WTC11 (cell line): ENCODE measurements at regions not wholly inside any gene's neighbourhood (a gene's known extent, or its start where the extent isn't known, plus 50 kb on each side); places are given as distances from the start of the nearest gene placed in this dataset.

ENCODE experiments used
- ATAC-seq: fragments of 200-7000 bp; cut with Tn5 transposase; 2 replicates; pipeline ENCODE4 v1.10.0; 2021; ENCODE audit warnings: mild to moderate bottlenecking, moderate library complexity
- CTCF ChIA-PET: fragments of 300-600 bp; sonication (Branson Sonifier 250); formaldehyde crosslinking; loops from one replicate; lab custom pipeline; 2021; ENCODE audit warnings: antibody characterized with exemption; lab: Charles Lee
- POLR2A ChIA-PET: fragments of 350-600 bp; sonication (Branson Sonifier 250); formaldehyde crosslinking; loops from one replicate; lab custom pipeline; 2021; ENCODE audit warnings: antibody characterized with exemption; lab: Charles Lee
- DNase-seq: peaks from one replicate; pipeline ENCODE4 v3.0.0; 2021; ENCODE audit warnings: low spot score
- H3K27ac Mint-ChIP-seq: 2 replicates; pipeline ENCODE4 v1.8.0; 2021; ENCODE audit warnings: mixed read lengths
- H3K27me3 Mint-ChIP-seq: 2 replicates; pipeline ENCODE4 v1.8.0; 2021; ENCODE audit warnings: low read depth, mild to moderate bottlenecking, moderate library complexity, mixed read lengths
- H3K36me3 Mint-ChIP-seq: 2 replicates; pipeline ENCODE4 v1.8.0; 2021; ENCODE audit warnings: mixed read lengths
- H3K4me1 Mint-ChIP-seq: 2 replicates; pipeline ENCODE4 v1.8.0; 2022; ENCODE audit warnings: mixed read lengths
- H3K4me3 Mint-ChIP-seq: 2 replicates; pipeline ENCODE4 v1.8.0; 2021; ENCODE audit warnings: mild to moderate bottlenecking, moderate library complexity, mixed read lengths
- H3K9me3 Mint-ChIP-seq: 2 replicates; pipeline ENCODE4 v1.8.0; 2021; ENCODE audit warnings: mixed read lengths
- CBFB ChIP-seq: sonication (generic); formaldehyde crosslinking; IDR thresholded peaks from 2 replicates; pipeline ENCODE4 v1.8.1; 2022; ENCODE audit warnings: mild to moderate bottlenecking, low read depth, missing genetic modification reagents
- NFE2L1 ChIP-seq: sonication (generic); formaldehyde crosslinking; IDR thresholded peaks from 2 replicates; pipeline ENCODE4 v1.8.1; 2023; ENCODE audit warnings: missing genetic modification reagents
- OVOL2 ChIP-seq: fragments of 250-450 bp; sonication (Bioruptor Pico); IDR thresholded peaks from 2 replicates; pipeline ENCODE4 v1.9.0; 2021; ENCODE audit warnings: mild to moderate bottlenecking, borderline replicate concordance
- SMAD3 ChIP-seq: sonication (generic); formaldehyde crosslinking; IDR thresholded peaks from 2 replicates; pipeline ENCODE4 v1.8.0; 2022; ENCODE audit warnings: missing genetic modification reagents, mild to moderate bottlenecking, borderline replicate concordance
- TF ChIP-seq, protein P1 (sequence below): sonication (generic); formaldehyde crosslinking; IDR thresholded peaks from 2 replicates; pipeline ENCODE4 v1.8.1; 2023; ENCODE audit warnings: mild to moderate bottlenecking, missing genetic modification reagents, moderate library complexity
- TF ChIP-seq, protein P2 (sequence below): sonication (generic); formaldehyde crosslinking; IDR thresholded peaks from 2 replicates; pipeline ENCODE4 v1.8.1; 2022; ENCODE audit warnings: mild to moderate bottlenecking, missing genetic modification reagents, moderate library complexity, borderline replicate concordance
- TF ChIP-seq, protein P3 (sequence below): fragments of 250-450 bp; sonication (Bioruptor Pico); IDR thresholded peaks from 2 replicates; pipeline ENCODE4 v1.8.0; 2021; ENCODE audit warnings: mild to moderate bottlenecking
- TF ChIP-seq, protein P4 (sequence below): sonication (generic); formaldehyde crosslinking; IDR thresholded peaks from 2 replicates; pipeline ENCODE4 v1.8.0; 2022; ENCODE audit warnings: mild to moderate bottlenecking, missing genetic modification reagents
- TF ChIP-seq, protein P5 (sequence below): sonication (generic); formaldehyde crosslinking; IDR thresholded peaks from 2 replicates; pipeline ENCODE4 v1.8.1; 2022; ENCODE audit warnings: low read depth, missing genetic modification reagents, borderline replicate concordance
- TF ChIP-seq, protein P6 (sequence below): sonication (generic); formaldehyde crosslinking; IDR thresholded peaks from 2 replicates; pipeline ENCODE4 v1.8.1; 2023; ENCODE audit warnings: mild to moderate bottlenecking, missing genetic modification reagents
- TF ChIP-seq, protein P7 (sequence below): sonication (generic); formaldehyde crosslinking; IDR thresholded peaks from 2 replicates; pipeline ENCODE4 v1.8.0; 2023; ENCODE audit warnings: missing genetic modification reagents
- TF ChIP-seq, protein P8 (sequence below): sonication (generic); formaldehyde crosslinking; IDR thresholded peaks from 2 replicates; pipeline ENCODE4 v1.8.0; 2022; ENCODE audit warnings: mild to moderate bottlenecking, missing genetic modification reagents
- TF ChIP-seq, protein P9 (sequence below): sonication (generic); formaldehyde crosslinking; IDR thresholded peaks from 2 replicates; pipeline ENCODE4 v1.8.1; 2023; ENCODE audit warnings: mild to moderate bottlenecking, moderate library complexity, missing genetic modification reagents
- TF ChIP-seq, protein P10 (sequence below): sonication (generic); formaldehyde crosslinking; IDR thresholded peaks from 2 replicates; pipeline ENCODE4 v1.8.1; 2023; ENCODE audit warnings: mild to moderate bottlenecking, missing genetic modification reagents, moderate library complexity
- TF ChIP-seq, protein P11 (sequence below): sonication (generic); formaldehyde crosslinking; IDR thresholded peaks from 2 replicates; pipeline ENCODE4 v1.8.0; 2023; ENCODE audit warnings: mild to moderate bottlenecking, missing genetic modification reagents

DNA sequence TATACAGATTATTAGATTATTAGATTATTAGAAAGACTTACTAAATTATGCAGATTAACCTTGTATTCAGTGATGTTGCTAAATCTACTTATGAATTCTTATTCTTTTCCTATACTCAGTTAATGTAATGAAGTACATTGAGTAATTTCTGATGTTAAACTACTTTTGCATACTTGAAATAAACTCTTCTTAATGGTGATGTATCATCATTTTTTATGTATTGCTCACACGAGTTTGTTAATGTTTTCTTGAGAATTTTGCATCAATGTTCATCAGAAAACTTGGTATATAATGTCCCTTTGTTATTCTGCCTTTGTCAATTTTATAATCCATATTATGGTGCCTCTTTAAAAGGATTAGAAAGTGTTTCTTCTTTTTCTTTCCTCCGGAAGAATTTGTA, 163.2 kb upstream of the COL8A1 start:
- CTCF ChIA-PET = no interaction called here
- Mint-ChIP-seq H3K4me1 (peaks cover 7% of the 10 kb centered on the region), H3K27ac (no peak overlapping the region), H3K36me3 (peaks cover 15% of the 10 kb centered on the region), H3K9me3 (peaks cover 24% of the 10 kb centered on the region), H3K4me3 (no peak overlapping the region), H3K27me3 (no peaks in the 10 kb centered on the region)
- POLR2A ChIA-PET = no interaction called here
- TF ChIP-seq, protein P1, sequence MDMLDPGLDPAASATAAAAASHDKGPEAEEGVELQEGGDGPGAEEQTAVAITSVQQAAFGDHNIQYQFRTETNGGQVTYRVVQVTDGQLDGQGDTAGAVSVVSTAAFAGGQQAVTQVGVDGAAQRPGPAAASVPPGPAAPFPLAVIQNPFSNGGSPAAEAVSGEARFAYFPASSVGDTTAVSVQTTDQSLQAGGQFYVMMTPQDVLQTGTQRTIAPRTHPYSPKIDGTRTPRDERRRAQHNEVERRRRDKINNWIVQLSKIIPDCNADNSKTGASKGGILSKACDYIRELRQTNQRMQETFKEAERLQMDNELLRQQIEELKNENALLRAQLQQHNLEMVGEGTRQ = no peak
- TF ChIP-seq, protein P2, sequence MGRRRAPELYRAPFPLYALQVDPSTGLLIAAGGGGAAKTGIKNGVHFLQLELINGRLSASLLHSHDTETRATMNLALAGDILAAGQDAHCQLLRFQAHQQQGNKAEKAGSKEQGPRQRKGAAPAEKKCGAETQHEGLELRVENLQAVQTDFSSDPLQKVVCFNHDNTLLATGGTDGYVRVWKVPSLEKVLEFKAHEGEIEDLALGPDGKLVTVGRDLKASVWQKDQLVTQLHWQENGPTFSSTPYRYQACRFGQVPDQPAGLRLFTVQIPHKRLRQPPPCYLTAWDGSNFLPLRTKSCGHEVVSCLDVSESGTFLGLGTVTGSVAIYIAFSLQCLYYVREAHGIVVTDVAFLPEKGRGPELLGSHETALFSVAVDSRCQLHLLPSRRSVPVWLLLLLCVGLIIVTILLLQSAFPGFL = no peak
- TF ChIP-seq, protein P3, sequence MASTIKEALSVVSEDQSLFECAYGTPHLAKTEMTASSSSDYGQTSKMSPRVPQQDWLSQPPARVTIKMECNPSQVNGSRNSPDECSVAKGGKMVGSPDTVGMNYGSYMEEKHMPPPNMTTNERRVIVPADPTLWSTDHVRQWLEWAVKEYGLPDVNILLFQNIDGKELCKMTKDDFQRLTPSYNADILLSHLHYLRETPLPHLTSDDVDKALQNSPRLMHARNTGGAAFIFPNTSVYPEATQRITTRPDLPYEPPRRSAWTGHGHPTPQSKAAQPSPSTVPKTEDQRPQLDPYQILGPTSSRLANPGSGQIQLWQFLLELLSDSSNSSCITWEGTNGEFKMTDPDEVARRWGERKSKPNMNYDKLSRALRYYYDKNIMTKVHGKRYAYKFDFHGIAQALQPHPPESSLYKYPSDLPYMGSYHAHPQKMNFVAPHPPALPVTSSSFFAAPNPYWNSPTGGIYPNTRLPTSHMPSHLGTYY (CRISPR knock-in tag) = no peak
- TF ChIP-seq, protein P4, sequence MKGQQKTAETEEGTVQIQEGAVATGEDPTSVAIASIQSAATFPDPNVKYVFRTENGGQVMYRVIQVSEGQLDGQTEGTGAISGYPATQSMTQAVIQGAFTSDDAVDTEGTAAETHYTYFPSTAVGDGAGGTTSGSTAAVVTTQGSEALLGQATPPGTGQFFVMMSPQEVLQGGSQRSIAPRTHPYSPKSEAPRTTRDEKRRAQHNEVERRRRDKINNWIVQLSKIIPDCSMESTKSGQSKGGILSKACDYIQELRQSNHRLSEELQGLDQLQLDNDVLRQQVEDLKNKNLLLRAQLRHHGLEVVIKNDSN (CRISPR knock-in tag) = no peak
- TF ChIP-seq, protein P5, sequence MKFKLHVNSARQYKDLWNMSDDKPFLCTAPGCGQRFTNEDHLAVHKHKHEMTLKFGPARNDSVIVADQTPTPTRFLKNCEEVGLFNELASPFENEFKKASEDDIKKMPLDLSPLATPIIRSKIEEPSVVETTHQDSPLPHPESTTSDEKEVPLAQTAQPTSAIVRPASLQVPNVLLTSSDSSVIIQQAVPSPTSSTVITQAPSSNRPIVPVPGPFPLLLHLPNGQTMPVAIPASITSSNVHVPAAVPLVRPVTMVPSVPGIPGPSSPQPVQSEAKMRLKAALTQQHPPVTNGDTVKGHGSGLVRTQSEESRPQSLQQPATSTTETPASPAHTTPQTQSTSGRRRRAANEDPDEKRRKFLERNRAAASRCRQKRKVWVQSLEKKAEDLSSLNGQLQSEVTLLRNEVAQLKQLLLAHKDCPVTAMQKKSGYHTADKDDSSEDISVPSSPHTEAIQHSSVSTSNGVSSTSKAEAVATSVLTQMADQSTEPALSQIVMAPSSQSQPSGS (CRISPR knock-in tag) = no peak
- TF ChIP-seq, protein P6, sequence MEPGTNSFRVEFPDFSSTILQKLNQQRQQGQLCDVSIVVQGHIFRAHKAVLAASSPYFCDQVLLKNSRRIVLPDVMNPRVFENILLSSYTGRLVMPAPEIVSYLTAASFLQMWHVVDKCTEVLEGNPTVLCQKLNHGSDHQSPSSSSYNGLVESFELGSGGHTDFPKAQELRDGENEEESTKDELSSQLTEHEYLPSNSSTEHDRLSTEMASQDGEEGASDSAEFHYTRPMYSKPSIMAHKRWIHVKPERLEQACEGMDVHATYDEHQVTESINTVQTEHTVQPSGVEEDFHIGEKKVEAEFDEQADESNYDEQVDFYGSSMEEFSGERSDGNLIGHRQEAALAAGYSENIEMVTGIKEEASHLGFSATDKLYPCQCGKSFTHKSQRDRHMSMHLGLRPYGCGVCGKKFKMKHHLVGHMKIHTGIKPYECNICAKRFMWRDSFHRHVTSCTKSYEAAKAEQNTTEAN = no peak
- TF ChIP-seq, protein P7, sequence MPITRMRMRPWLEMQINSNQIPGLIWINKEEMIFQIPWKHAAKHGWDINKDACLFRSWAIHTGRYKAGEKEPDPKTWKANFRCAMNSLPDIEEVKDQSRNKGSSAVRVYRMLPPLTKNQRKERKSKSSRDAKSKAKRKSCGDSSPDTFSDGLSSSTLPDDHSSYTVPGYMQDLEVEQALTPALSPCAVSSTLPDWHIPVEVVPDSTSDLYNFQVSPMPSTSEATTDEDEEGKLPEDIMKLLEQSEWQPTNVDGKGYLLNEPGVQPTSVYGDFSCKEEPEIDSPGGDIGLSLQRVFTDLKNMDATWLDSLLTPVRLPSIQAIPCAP = no peak
- TF ChIP-seq, protein P8, sequence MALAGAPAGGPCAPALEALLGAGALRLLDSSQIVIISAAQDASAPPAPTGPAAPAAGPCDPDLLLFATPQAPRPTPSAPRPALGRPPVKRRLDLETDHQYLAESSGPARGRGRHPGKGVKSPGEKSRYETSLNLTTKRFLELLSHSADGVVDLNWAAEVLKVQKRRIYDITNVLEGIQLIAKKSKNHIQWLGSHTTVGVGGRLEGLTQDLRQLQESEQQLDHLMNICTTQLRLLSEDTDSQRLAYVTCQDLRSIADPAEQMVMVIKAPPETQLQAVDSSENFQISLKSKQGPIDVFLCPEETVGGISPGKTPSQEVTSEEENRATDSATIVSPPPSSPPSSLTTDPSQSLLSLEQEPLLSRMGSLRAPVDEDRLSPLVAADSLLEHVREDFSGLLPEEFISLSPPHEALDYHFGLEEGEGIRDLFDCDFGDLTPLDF (CRISPR knock-in tag) = no peak
- no peak for TF ChIP-seq OVOL2 (CRISPR knock-in tag)
- DNase-seq (no peak), ATAC-seq (no peak)

DNA sequence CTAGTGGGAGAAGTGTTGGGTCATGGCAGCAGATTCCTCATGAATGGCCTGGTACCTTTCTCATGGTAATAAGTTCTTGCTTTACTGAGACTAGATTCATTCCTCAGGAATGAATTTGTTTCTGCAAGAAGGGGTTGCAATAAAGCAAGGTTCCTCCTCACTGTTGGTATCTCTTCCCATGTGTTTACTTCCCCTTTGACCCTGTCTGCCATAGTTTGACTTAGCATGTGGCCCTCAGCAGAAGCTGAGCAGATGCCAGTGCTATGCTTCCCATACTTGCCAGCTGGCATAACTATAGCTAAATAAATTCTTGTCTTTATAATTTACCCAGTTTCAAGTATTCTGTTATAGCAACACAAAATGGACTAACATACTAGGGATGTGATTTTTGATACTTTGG, 163.6 kb upstream of the COL8A1 start:
- ChIA-PET POLR2A (no interaction called here), CTCF (no interaction called here)
- no peak overlapping the region for H3K27ac Mint-ChIP-seq
- DNase-seq (no peak), ATAC-seq (no peak)
- TF ChIP-seq NFE2L1 = no peak
- H3K36me3 Mint-ChIP-seq = peaks cover 15% of the 10 kb centered on the region
- H3K4me1 Mint-ChIP-seq = peaks cover 7% of the 10 kb centered on the region
- H3K27me3 Mint-ChIP-seq = no peaks in the 10 kb centered on the region
- H3K4me3 Mint-ChIP-seq = no peak overlapping the region
- H3K9me3 Mint-ChIP-seq = peaks cover 24% of the 10 kb centered on the region

DNA sequence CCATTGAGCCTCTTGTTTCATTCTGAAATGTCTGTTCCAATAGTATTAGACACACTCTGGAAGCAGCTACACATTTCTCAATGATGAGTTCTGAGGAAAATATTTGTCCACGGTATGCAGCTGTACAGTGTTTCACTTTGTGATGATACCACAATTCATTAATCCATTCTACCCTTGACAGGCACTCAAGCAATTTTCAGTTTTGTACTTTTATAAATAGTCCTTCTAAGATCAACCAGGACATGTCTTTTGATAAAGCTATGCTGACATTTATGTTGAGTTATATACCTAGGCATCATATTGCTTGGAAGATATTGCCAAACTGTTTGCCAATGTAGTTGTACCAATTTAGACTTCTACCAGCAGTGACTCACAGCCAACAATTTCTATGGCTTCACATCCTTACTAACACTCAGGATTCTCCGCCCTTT, 165.1 kb upstream of the COL8A1 start:
- ATAC-seq = no peak
- Mint-ChIP-seq H3K4me1 (no peaks in the 10 kb centered on the region; the same call in 1 of the 2 replicates), H3K9me3 (peaks cover 18% of the 10 kb centered on the region), H3K36me3 (peaks cover 13% of the 10 kb centered on the region), H3K27me3 (no peaks in the 10 kb centered on the region), H3K4me3 (no peak overlapping the region), H3K27ac (no peak overlapping the region)
- POLR2A ChIA-PET = no interaction called here
- TF ChIP-seq SMAD3 (no peak), CBFB (CRISPR knock-in tag) (no peak)
- TF ChIP-seq, protein P9, sequence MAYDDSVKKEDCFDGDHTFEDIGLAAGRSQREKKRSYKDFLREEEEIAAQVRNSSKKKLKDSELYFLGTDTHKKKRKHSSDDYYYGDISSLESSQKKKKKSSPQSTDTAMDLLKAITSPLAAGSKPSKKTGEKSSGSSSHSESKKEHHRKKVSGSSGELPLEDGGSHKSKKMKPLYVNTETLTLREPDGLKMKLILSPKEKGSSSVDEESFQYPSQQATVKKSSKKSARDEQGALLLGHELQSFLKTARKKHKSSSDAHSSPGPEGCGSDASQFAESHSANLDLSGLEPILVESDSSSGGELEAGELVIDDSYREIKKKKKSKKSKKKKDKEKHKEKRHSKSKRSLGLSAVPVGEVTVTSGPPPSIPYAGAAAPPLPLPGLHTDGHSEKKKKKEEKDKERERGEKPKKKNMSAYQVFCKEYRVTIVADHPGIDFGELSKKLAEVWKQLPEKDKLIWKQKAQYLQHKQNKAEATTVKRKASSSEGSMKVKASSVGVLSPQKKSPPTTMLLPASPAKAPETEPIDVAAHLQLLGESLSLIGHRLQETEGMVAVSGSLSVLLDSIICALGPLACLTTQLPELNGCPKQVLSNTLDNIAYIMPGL (CRISPR knock-in tag) = no peak
- TF ChIP-seq, protein P10, sequence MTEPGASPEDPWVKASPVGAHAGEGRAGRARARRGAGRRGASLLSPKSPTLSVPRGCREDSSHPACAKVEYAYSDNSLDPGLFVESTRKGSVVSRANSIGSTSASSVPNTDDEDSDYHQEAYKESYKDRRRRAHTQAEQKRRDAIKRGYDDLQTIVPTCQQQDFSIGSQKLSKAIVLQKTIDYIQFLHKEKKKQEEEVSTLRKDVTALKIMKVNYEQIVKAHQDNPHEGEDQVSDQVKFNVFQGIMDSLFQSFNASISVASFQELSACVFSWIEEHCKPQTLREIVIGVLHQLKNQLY = no peak
- TF ChIP-seq, protein P11, sequence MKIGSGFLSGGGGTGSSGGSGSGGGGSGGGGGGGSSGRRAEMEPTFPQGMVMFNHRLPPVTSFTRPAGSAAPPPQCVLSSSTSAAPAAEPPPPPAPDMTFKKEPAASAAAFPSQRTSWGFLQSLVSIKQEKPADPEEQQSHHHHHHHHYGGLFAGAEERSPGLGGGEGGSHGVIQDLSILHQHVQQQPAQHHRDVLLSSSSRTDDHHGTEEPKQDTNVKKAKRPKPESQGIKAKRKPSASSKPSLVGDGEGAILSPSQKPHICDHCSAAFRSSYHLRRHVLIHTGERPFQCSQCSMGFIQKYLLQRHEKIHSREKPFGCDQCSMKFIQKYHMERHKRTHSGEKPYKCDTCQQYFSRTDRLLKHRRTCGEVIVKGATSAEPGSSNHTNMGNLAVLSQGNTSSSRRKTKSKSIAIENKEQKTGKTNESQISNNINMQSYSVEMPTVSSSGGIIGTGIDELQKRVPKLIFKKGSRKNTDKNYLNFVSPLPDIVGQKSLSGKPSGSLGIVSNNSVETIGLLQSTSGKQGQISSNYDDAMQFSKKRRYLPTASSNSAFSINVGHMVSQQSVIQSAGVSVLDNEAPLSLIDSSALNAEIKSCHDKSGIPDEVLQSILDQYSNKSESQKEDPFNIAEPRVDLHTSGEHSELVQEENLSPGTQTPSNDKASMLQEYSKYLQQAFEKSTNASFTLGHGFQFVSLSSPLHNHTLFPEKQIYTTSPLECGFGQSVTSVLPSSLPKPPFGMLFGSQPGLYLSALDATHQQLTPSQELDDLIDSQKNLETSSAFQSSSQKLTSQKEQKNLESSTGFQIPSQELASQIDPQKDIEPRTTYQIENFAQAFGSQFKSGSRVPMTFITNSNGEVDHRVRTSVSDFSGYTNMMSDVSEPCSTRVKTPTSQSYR (CRISPR knock-in tag) = no peak
- CTCF ChIA-PET = no interaction called here
- no peak for DNase-seq
